KMS-11 (cell line): ENCODE measurements at regions not wholly inside any gene's neighbourhood (a gene's known extent, or its start where the extent isn't known, plus 50 kb on each side); places are given as distances from the start of the nearest gene placed in this dataset.

Experiments
- H2AFZ ChIP-seq: fragments of 200-600 bp; sonication (generic); 2 replicates; pipeline ENCODE4 v1.6.1; 2016; ENCODE audit warnings: antibody characterized with exemption, mixed run types, low read depth
- H3K27ac ChIP-seq: fragments of 200-600 bp; sonication (generic); 2 replicates; pipeline ENCODE4 v1.6.1; 2016; ENCODE audit warnings: mild to moderate bottlenecking, mixed run types
- H3K27me3 ChIP-seq: fragments of 200-600 bp; sonication (generic); 2 replicates; pipeline ENCODE4 v1.6.1; 2017; ENCODE audit warnings: mild to moderate bottlenecking, low read depth, mixed run types, moderate library complexity; ENCODE audit not compliant: insufficient read depth
- H3K36me3 ChIP-seq: fragments of 200-600 bp; sonication (generic); 2 replicates; pipeline ENCODE4 v1.6.1; 2017; ENCODE audit warnings: mild to moderate bottlenecking, mixed run types; ENCODE audit not compliant: insufficient read depth
- H3K4me1 ChIP-seq: fragments of 200-600 bp; sonication (generic); 2 replicates; pipeline ENCODE4 v1.6.1; 2016; ENCODE audit warnings: mild to moderate bottlenecking, low read depth, mixed run types; ENCODE audit not compliant: poor library complexity, severe bottlenecking
- H3K4me2 ChIP-seq: fragments of 200-600 bp; sonication (generic); 2 replicates; pipeline ENCODE4 v1.7.0; 2016; ENCODE audit warnings: mild to moderate bottlenecking, mixed run types
- H3K4me3 ChIP-seq: fragments of 200-600 bp; sonication (generic); IDR thresholded peaks from 2 replicates; pipeline ENCODE4 v1.6.1; 2017; ENCODE audit warnings: low read depth, low read length, mixed read lengths; ENCODE audit not compliant: insufficient read depth
- H3K79me2 ChIP-seq: fragments of 200-600 bp; sonication (generic); 2 replicates; pipeline ENCODE4 v1.6.1; 2016; ENCODE audit warnings: low read depth, mixed run types; ENCODE audit not compliant: insufficient read depth
- H3K9ac ChIP-seq: fragments of 200-600 bp; sonication (generic); 2 replicates; pipeline ENCODE4 v1.6.1; 2016; ENCODE audit warnings: mild to moderate bottlenecking, mixed run types
- H4K20me1 ChIP-seq: fragments of 200-600 bp; sonication (generic); 2 replicates; pipeline ENCODE4 v1.6.1; 2016; ENCODE audit warnings: mild to moderate bottlenecking, mixed run types; ENCODE audit not compliant: insufficient read depth
- CTCF ChIP-seq: fragments of 200-600 bp; sonication (generic); conservative IDR thresholded peaks from 2 replicates; pipeline ENCODE4 v1.6.1; 2017; ENCODE audit warnings: low read depth, mild to moderate bottlenecking, antibody characterized with exemption, low read length, moderate library complexity, mixed read lengths

GRCh38 chr11:130599073-130599654 lies 150.7 kb downstream of the ADAMTS15 start:
- H3K27me3 ChIP-seq = no peaks in the 10 kb centered on the region
- no peaks in the 10 kb centered on the region for H3K79me2 ChIP-seq
- H3K9ac ChIP-seq = no peak overlapping the region
- H2AFZ ChIP-seq = no peak overlapping the region
- H4K20me1 ChIP-seq = no peaks in the 10 kb centered on the region
- no peak overlapping the region for H3K27ac ChIP-seq
- H3K4me1 ChIP-seq = no peaks in the 10 kb centered on the region
- no peak overlapping the region for H3K4me3 ChIP-seq
- no peaks in the 10 kb centered on the region for H3K36me3 ChIP-seq
- no peak overlapping the region for H3K4me2 ChIP-seq
- no peak for TF ChIP-seq CTCF

- Histone ChIP-seq H3K27ac (no peak overlapping the region), H3K9ac (no peak overlapping the region)
Measured at GRCh38 chr11:130600139-130600538, 151.7 kb downstream of the ADAMTS15 start.

DNA sequence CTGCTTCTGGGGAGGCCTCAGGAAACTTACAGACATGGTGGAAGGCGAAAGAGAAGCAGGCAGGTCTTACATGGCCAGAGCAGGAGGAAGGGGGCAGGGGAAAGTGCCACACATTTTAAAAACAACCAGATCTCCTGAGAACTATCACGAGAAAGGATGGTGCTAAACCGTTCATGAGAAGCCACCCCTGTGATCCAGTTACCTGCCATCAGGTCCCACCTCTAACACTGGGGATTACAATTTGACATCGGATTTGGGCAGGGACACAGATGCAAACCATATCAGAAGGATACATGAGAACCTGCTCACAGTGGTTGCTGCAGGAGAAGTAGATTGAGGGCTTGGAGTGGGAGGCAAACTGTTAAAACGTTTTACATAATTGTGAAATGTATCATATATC lies 152.2 kb downstream of the ADAMTS15 start:
- H3K4me2 ChIP-seq = no peak overlapping the region
- no peaks in the 10 kb centered on the region for H3K4me1 ChIP-seq
- H4K20me1 ChIP-seq = no peaks in the 10 kb centered on the region
- no peaks in the 10 kb centered on the region for H3K79me2 ChIP-seq
- no peak overlapping the region for H2AFZ ChIP-seq
- H3K27me3 ChIP-seq = no peaks in the 10 kb centered on the region
- no peak overlapping the region for H3K9ac ChIP-seq
- TF ChIP-seq CTCF = no peak
- no peaks in the 10 kb centered on the region for H3K36me3 ChIP-seq
- no peak overlapping the region for H3K4me3 ChIP-seq
- H3K27ac ChIP-seq = no peak overlapping the region

More at GRCh38 chr11:130600139-130600538, 151.7 kb downstream of the ADAMTS15 start:
- Histone ChIP-seq H4K20me1 (no peaks in the 10 kb centered on the region), H3K4me2 (no peak overlapping the region), H3K4me3 (no peak overlapping the region), H3K27me3 (no peaks in the 10 kb centered on the region), H3K36me3 (no peaks in the 10 kb centered on the region), H2AFZ (no peak overlapping the region), H3K79me2 (no peaks in the 10 kb centered on the region), H3K4me1 (no peaks in the 10 kb centered on the region)
- TF ChIP-seq CTCF = no peak

- H4K20me1 ChIP-seq = no peaks in the 10 kb centered on the region
- H3K36me3 ChIP-seq = no peaks in the 10 kb centered on the region
- H3K27me3 ChIP-seq = no peaks in the 10 kb centered on the region
- H3K79me2 ChIP-seq = no peaks in the 10 kb centered on the region
- TF ChIP-seq CTCF = no peak
- no peak overlapping the region for H3K9ac ChIP-seq
- no peak overlapping the region for H3K4me2 ChIP-seq
- no peak overlapping the region for H2AFZ ChIP-seq
- no peak overlapping the region for H3K27ac ChIP-seq
- no peaks in the 10 kb centered on the region for H3K4me1 ChIP-seq
- H3K4me3 ChIP-seq = no peak overlapping the region
Measured at GRCh38 chr11:130601141-130601540, 152.7 kb downstream of the ADAMTS15 start.
